Type B pancreatic cell (in vitro differentiated cells): ENCODE measurements at regions not wholly inside any gene's neighbourhood (a gene's known extent, or its start where the extent isn't known, plus 50 kb on each side); places are given as distances from the start of the nearest gene placed in this dataset.

Experiments
- DNase-seq: peaks from one replicate; pipeline ENCODE4 v3.0.0; 2021; ENCODE audit warnings: mixed read lengths; ENCODE audit not compliant: unreplicated experiment; ENCODE audit errors: extremely low spot score
- H3K27ac Mint-ChIP-seq: 2 replicates; pipeline ENCODE4 v1.8.0; 2021; ENCODE audit warnings: mild to moderate bottlenecking, mixed read lengths
- H3K27me3 Mint-ChIP-seq: 2 replicates; pipeline ENCODE4 v1.8.0; 2021; ENCODE audit warnings: mixed read lengths
- H3K36me3 Mint-ChIP-seq: 2 replicates; pipeline ENCODE4 v1.8.0; 2021; ENCODE audit warnings: mixed read lengths
- H3K4me1 Mint-ChIP-seq: one replicate; pipeline ENCODE4 v1.8.0; 2021; ENCODE audit warnings: mixed read lengths; ENCODE audit not compliant: unreplicated experiment
- H3K4me3 Mint-ChIP-seq: 2 replicates; pipeline ENCODE4 v1.8.0; 2021; ENCODE audit warnings: mild to moderate bottlenecking, mixed read lengths
- H3K9me3 Mint-ChIP-seq: 2 replicates; pipeline ENCODE4 v1.8.0; 2021; ENCODE audit warnings: mixed read lengths
- TF ChIP-seq, protein P1 (sequence below): fragments of 200-600 bp; sonication (generic); conservative IDR thresholded peaks from 2 replicates; pipeline ENCODE4 v1.5.0; 2021; ENCODE audit warnings: antibody characterized with exemption, mild to moderate bottlenecking

DNA sequence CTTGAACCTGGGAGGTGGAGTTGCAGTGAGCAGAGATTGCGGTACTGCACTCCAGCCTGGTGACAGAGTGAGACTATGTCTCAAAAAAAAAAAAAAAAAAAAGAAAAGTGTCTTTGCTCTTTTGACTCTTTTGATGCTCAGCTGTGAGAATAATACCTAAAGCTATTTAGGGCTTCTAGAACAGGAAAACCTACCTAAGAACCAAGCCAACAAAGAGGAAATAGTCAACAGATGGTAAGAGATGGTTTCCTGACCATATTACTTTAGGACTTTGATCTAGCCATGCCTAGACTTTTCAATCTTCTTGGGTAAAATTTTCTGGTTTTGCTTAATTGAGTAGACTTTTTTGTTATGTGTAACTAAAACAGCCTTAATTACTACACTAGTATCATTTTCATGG, 508.1 kb downstream of the EPHA7 start:
- TF ChIP-seq, protein P1, sequence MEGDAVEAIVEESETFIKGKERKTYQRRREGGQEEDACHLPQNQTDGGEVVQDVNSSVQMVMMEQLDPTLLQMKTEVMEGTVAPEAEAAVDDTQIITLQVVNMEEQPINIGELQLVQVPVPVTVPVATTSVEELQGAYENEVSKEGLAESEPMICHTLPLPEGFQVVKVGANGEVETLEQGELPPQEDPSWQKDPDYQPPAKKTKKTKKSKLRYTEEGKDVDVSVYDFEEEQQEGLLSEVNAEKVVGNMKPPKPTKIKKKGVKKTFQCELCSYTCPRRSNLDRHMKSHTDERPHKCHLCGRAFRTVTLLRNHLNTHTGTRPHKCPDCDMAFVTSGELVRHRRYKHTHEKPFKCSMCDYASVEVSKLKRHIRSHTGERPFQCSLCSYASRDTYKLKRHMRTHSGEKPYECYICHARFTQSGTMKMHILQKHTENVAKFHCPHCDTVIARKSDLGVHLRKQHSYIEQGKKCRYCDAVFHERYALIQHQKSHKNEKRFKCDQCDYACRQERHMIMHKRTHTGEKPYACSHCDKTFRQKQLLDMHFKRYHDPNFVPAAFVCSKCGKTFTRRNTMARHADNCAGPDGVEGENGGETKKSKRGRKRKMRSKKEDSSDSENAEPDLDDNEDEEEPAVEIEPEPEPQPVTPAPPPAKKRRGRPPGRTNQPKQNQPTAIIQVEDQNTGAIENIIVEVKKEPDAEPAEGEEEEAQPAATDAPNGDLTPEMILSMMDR = no peak
- H3K27ac Mint-ChIP-seq = no peak overlapping the region

DNA sequence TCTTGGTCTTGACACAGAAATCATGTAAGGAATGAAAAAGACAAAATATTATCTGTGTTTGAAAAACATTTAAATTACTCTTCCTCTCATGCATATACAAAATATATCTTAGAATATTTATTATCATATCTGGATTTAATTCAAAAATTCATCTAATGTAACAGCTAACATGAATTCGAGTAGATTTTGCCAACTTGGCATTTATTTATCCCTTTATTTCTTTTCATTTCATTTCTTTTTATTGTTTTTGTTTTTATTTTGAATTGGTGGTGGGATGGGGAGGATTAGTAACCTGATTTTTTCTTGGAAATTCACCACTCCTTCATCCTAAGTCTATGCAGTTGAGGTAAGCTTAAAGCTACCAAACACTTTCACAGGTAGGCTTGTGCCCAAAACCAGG, 508.7 kb downstream of the EPHA7 start:
- H3K27ac Mint-ChIP-seq = no peak overlapping the region
- H3K36me3 Mint-ChIP-seq = no peaks in the 10 kb centered on the region
- no peaks in the 10 kb centered on the region for H3K4me1 Mint-ChIP-seq
- no peaks in the 10 kb centered on the region for H3K27me3 Mint-ChIP-seq
- H3K9me3 Mint-ChIP-seq = no peaks in the 10 kb centered on the region
- H3K4me3 Mint-ChIP-seq = no peak overlapping the region
- DNase-seq = no peak
- TF ChIP-seq, protein P1 = no peak

More for the DNA sequence above, 508.1 kb downstream of the EPHA7 start:
- H3K4me3 Mint-ChIP-seq = no peak overlapping the region
- H3K9me3 Mint-ChIP-seq = no peaks in the 10 kb centered on the region
- H3K27me3 Mint-ChIP-seq = no peaks in the 10 kb centered on the region
- H3K4me1 Mint-ChIP-seq = no peaks in the 10 kb centered on the region
- no peak for DNase-seq
- no peaks in the 10 kb centered on the region for H3K36me3 Mint-ChIP-seq

DNA sequence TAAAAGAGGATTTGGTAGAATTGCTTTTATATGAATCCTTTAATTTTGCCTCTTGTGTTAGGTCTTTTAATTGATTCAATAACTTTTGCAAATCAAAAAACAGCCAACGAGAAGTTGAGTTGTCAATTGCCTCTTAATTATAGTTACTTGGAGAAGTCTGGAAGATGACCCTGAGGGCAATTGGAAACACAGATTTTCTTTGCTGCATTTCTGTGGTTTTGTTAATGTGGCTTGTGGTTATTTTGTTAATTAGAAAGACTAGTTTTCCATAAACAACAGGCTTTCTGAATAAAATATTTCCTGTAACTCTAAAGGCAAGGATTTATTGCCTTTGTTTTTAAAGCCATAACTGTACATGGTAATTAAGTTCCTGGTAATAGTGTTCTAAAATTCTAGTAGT, 513.0 kb downstream of the EPHA7 start:
- no peaks in the 10 kb centered on the region for H3K4me1 Mint-ChIP-seq
- no peak overlapping the region for H3K27ac Mint-ChIP-seq
- H3K9me3 Mint-ChIP-seq = no peaks in the 10 kb centered on the region
- no peaks in the 10 kb centered on the region for H3K36me3 Mint-ChIP-seq
- H3K4me3 Mint-ChIP-seq = no peak overlapping the region
- TF ChIP-seq, protein P1 = no peak
- no peaks in the 10 kb centered on the region for H3K27me3 Mint-ChIP-seq
- DNase-seq = no peak

DNA sequence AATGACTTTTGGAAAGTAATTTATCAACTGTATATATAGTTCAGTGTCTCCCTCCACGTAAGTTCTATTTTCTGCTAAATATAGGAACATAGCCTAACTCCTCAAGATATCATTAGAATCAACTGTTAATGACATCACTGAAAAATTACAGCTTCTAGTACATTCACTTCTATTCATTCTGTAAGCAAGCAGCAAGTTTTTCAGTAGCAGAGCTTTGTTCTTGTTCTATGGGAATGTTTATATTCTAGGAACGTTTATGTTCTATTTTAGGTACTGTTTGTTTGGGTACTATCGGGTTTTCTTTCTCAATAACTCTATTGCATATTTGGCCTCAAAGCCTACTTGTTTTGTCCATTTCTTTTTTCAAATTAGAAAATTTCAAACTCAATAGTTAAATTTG, 525.6 kb downstream of the EPHA7 start:
- H3K4me1 Mint-ChIP-seq = peaks cover 5% of the 10 kb centered on the region
- H3K27ac Mint-ChIP-seq = no peak overlapping the region
- DNase-seq = no peak
- H3K4me3 Mint-ChIP-seq = no peak overlapping the region
- no peaks in the 10 kb centered on the region for H3K36me3 Mint-ChIP-seq
- no peaks in the 10 kb centered on the region for H3K9me3 Mint-ChIP-seq
- no peaks in the 10 kb centered on the region for H3K27me3 Mint-ChIP-seq
- TF ChIP-seq, protein P1 = no peak

DNA sequence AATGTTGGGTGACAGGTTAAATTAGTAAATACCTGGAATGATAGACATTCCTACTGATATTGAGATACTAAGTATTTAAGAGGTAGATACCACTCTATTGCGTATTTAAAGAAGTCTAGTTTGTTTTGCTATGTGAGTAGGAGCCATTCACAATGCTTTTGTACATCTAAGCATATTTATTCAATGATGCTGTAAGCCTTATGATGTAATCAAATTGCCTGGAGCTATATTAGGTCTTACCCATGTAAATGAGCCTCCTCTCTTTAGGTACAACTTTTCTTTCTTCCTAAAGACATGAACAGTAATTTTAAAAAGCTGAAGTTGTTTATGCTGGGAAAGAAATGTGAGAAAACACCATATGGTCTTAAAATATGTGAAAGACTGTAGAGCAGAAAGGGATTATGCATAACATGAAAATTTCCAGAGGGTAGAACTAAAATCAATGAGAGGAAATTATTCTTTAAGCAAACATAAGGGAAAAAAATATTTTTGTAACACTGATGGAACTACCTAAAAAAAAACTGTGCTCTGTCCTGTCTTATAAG, 526.7 kb downstream of the EPHA7 start:
- Mint-ChIP-seq H3K27ac (no peak overlapping the region), H3K4me3 (no peak overlapping the region), H3K9me3 (no peaks in the 10 kb centered on the region), H3K27me3 (no peaks in the 10 kb centered on the region), H3K4me1 (peaks cover 5% of the 10 kb centered on the region), H3K36me3 (no peaks in the 10 kb centered on the region)
- DNase-seq = no peak
- TF ChIP-seq, protein P1 = no peak

DNA sequence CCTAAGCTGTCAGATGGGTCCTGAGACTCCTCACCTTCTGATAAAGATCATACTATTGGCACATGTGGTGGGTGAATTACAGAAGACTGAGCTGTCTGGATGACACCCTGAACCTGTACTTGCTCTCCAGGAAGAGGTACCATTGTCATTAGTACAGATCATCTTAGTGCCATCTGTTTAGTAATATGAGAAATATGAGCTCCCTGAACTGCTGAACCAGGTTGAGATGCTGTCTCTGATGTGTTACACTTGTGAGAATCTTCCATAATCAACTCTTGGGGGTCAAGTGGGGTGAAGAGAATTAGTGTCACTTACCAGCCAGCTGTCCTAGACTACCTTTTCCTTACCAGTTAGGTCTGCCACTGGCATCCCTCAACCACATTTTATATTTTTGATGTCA, 531.0 kb downstream of the EPHA7 start:
- no peaks in the 10 kb centered on the region for H3K4me1 Mint-ChIP-seq
- H3K27me3 Mint-ChIP-seq = no peaks in the 10 kb centered on the region
- H3K9me3 Mint-ChIP-seq = no peaks in the 10 kb centered on the region
- no peaks in the 10 kb centered on the region for H3K36me3 Mint-ChIP-seq
- TF ChIP-seq, protein P1 = no peak
- DNase-seq = no peak
- no peak overlapping the region for H3K27ac Mint-ChIP-seq
- H3K4me3 Mint-ChIP-seq = no peak overlapping the region
